A673 (cell line): ENCODE measurements at regions not wholly inside any gene's neighbourhood (a gene's known extent, or its start where the extent isn't known, plus 50 kb on each side); places are given as distances from the start of the nearest gene placed in this dataset.

Source experiments
- CTCF ChIP-seq: fragments of 300-800, 200-600 bp; sonication (generic); conservative IDR thresholded peaks from 2 replicates; pipeline ENCODE4 v1.5.1; 2017; ENCODE audit warnings: low read depth, mild to moderate bottlenecking, antibody characterized with exemption, low read length, moderate library complexity, mixed read lengths
- EZH2 ChIP-seq: fragments of 200-600 bp; sonication (generic); IDR thresholded peaks from 2 replicates; pipeline ENCODE4 v1.6.1; 2017; ENCODE audit warnings: borderline replicate concordance, low read depth, mild to moderate bottlenecking, mixed read lengths, antibody characterized with exemption, low read length; ENCODE audit not compliant: poor library complexity, severe bottlenecking

- TF ChIP-seq CTCF = no peak
- TF ChIP-seq EZH2 = no peak
These were observed 146.0 kb downstream of the CEBPB start for GRCh38 chr20:50336661-50337060.
